Neural crest cell (in vitro differentiated cells): ENCODE measurements at regions not wholly inside any gene's neighbourhood (a gene's known extent, or its start where the extent isn't known, plus 50 kb on each side); places are given as distances from the start of the nearest gene placed in this dataset.
A peak's percentile ranks its signal among the peaks of the same experiment; 100 is the strongest.

Source experiments
- DNase-seq: peaks from one replicate; pipeline ENCODE4 v3.0.0; 2021; ENCODE audit warnings: low read depth, mixed read lengths, low spot score
- H3K27ac Mint-ChIP-seq: one replicate; pipeline ENCODE4 v1.8.0; 2021; ENCODE audit warnings: mild to moderate bottlenecking, mixed read lengths; ENCODE audit not compliant: unreplicated experiment
- H3K27me3 Mint-ChIP-seq: 2 replicates; pipeline ENCODE4 v1.8.0; 2021; ENCODE audit warnings: low read depth, mild to moderate bottlenecking, mixed read lengths
- H3K36me3 Mint-ChIP-seq: 2 replicates; pipeline ENCODE4 v1.8.0; 2021; ENCODE audit warnings: low read depth, mild to moderate bottlenecking, mixed read lengths
- H3K4me1 Mint-ChIP-seq: 2 replicates; pipeline ENCODE4 v1.8.0; 2021; ENCODE audit warnings: mixed read lengths
- H3K4me3 Mint-ChIP-seq: one replicate; pipeline ENCODE4 v1.8.0; 2021; ENCODE audit warnings: mild to moderate bottlenecking, mixed read lengths
- H3K9me3 Mint-ChIP-seq: 2 replicates; pipeline ENCODE4 v1.8.0; 2021; ENCODE audit warnings: mixed read lengths
- TF ChIP-seq, protein P1 (sequence below): fragments of 200-600 bp; sonication (generic); conservative IDR thresholded peaks from 2 replicates; pipeline ENCODE4 v1.5.0; 2021; ENCODE audit warnings: antibody characterized with exemption, mild to moderate bottlenecking

DNA sequence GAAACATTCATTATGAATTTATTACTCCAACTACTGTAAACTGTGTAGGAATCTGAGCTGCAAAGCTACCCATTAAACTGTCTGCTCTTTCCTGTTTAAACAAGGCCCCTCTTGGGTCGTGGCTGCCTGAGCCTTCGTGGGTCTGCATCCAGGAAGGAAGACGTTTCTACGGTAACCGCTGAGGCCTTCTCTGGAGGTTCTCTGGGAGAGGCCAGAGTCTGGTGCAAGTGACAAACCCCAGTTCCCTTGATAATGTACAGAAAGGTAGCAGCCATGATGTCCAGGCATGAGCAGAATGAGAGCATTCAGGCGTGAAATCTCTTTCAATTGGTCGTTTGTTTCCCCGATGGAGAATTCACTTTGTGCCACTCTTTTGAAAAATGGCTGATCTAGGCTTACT, 350.2 kb downstream of the PLPP3 start:
- Mint-ChIP-seq H3K36me3 (peaks cover 2% of the 10 kb centered on the region), H3K4me3 (peak overlapping the region; percentile 0), H3K27me3 (no peaks in the 10 kb centered on the region), H3K9me3 (peaks cover 10% of the 10 kb centered on the region), H3K4me1 (peaks cover 32% of the 10 kb centered on the region), H3K27ac (peak overlapping the region; percentile 2)
- TF ChIP-seq, protein P1, sequence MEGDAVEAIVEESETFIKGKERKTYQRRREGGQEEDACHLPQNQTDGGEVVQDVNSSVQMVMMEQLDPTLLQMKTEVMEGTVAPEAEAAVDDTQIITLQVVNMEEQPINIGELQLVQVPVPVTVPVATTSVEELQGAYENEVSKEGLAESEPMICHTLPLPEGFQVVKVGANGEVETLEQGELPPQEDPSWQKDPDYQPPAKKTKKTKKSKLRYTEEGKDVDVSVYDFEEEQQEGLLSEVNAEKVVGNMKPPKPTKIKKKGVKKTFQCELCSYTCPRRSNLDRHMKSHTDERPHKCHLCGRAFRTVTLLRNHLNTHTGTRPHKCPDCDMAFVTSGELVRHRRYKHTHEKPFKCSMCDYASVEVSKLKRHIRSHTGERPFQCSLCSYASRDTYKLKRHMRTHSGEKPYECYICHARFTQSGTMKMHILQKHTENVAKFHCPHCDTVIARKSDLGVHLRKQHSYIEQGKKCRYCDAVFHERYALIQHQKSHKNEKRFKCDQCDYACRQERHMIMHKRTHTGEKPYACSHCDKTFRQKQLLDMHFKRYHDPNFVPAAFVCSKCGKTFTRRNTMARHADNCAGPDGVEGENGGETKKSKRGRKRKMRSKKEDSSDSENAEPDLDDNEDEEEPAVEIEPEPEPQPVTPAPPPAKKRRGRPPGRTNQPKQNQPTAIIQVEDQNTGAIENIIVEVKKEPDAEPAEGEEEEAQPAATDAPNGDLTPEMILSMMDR = no peak
- peak; percentile 36 for DNase-seq

DNA sequence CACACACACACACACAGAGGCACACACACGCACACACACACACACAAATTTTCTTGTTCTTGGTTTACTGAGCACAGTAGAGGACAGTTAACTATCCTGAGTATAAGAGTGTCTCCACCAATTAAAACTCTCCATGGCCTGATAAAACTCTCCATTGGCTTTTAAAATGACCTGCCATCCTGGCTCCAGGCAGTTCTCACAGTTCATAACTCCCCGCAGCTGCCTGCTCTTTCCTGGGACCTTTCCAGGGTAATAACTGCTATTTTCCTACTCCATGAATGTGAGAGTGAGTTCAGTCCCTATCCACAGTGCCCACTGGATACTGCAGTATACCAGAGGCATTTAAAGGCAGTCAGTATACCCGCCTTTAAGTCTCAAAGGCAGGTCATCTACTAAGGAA, 351.5 kb downstream of the PLPP3 start:
- no peak for DNase-seq
- Mint-ChIP-seq H3K36me3 (peaks cover 2% of the 10 kb centered on the region), H3K4me1 (peaks cover 35% of the 10 kb centered on the region), H3K9me3 (peaks cover 12% of the 10 kb centered on the region), H3K4me3 (no peak overlapping the region), H3K27me3 (no peaks in the 10 kb centered on the region), H3K27ac (no peak overlapping the region)
- TF ChIP-seq, protein P1 = no peak

DNA sequence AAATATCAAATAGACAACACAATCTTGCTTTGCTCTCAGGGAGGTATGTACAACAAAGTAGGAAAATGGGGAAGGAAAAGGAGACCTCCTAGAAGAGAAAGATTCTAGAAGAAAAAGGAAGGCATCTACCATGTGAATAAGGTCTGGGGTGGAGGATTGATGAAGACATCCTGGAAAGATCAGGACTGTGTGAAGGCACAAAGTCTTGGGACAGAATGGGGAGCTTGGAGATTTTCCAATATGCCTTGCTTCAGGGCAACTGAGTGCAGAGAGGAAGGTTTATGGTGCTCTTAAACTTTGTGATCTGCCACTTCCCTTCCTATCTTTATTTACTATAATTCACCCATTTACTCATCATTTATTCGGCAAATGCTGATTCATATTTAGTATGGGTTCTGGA, 352.0 kb downstream of the PLPP3 start:
- peaks cover 12% of the 10 kb centered on the region for H3K9me3 Mint-ChIP-seq
- H3K4me3 Mint-ChIP-seq = no peak overlapping the region
- no peaks in the 10 kb centered on the region for H3K27me3 Mint-ChIP-seq
- TF ChIP-seq, protein P1 = no peak
- no peak for DNase-seq
- H3K27ac Mint-ChIP-seq = no peak overlapping the region
- H3K36me3 Mint-ChIP-seq = peaks cover 2% of the 10 kb centered on the region
- H3K4me1 Mint-ChIP-seq = peaks cover 37% of the 10 kb centered on the region

DNA sequence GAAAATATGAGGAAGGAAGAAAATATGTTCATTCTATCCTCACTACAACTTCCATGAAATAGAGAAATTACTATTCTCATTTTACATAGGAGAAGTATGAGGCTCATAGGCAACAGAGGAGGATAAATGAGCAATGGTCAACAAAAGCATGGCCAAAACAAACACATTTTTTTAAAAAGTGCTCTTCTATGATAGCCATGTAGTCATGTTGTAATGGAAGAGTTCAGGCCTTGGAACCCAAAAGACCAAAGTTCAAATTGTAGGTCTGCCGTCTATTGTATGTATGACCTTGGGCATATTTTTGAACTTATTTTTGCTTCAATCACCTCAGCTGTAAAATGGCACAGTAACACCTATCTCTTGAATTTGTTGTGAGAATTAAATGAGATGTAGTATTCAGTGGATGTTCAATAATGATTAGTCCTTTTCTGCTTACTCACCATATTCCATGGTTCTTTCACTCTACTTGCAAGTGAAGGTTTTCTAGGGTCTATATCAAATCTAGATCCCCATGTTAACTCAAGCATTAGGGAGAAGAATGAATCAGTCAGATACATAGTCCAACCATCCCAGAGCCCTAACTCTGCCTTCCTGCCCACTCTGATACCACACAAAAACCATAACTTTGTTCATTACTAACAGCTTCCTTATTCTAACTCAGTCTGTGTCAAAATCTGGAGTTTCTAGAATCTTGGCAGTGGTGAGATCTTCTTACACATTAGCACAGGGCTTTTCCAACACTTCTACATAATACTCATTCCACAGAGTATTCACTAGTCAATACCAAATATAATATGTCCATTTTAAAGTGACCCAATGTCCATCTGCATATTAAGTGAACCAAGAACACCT, 353.2 kb downstream of the PLPP3 start:
- TF ChIP-seq, protein P1 = no peak
- peaks cover 9% of the 10 kb centered on the region for H3K9me3 Mint-ChIP-seq
- peaks cover 2% of the 10 kb centered on the region for H3K36me3 Mint-ChIP-seq
- H3K27me3 Mint-ChIP-seq = no peaks in the 10 kb centered on the region
- no peak overlapping the region for H3K4me3 Mint-ChIP-seq
- H3K27ac Mint-ChIP-seq = no peak overlapping the region
- H3K4me1 Mint-ChIP-seq = peaks cover 37% of the 10 kb centered on the region
- DNase-seq = no peak

DNA sequence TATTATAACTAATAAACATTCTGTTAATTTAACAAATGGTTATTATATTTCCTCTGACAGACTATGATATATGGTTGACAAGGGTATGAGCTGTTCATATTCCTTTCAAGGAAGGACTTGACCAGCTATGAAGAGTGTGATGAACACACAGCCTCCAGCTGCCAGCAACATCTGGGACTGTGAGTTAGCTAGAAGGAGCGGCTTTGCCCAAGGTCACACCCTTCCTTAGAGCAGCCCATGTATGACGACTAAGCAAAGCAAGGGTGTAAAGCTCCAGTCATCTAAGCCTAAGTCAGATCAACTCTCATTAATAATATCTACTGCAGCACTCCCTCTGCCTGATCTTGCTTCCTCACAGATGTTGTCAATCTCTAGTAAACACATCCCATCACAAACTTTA, 355.4 kb downstream of the PLPP3 start:
- peaks cover 2% of the 10 kb centered on the region for H3K36me3 Mint-ChIP-seq
- TF ChIP-seq, protein P1 = no peak
- H3K27me3 Mint-ChIP-seq = no peaks in the 10 kb centered on the region
- peaks cover 11% of the 10 kb centered on the region for H3K9me3 Mint-ChIP-seq
- no peak overlapping the region for H3K4me3 Mint-ChIP-seq
- H3K4me1 Mint-ChIP-seq = peaks cover 24% of the 10 kb centered on the region
- peak overlapping the region; percentile 59 for H3K27ac Mint-ChIP-seq
- no peak for DNase-seq
